ENCODE measurements at regions not wholly inside any gene's neighbourhood (a gene's known extent, or its start where the extent isn't known, plus 50 kb on each side); places are given as distances from the start of the nearest gene placed in this dataset.

DNA sequence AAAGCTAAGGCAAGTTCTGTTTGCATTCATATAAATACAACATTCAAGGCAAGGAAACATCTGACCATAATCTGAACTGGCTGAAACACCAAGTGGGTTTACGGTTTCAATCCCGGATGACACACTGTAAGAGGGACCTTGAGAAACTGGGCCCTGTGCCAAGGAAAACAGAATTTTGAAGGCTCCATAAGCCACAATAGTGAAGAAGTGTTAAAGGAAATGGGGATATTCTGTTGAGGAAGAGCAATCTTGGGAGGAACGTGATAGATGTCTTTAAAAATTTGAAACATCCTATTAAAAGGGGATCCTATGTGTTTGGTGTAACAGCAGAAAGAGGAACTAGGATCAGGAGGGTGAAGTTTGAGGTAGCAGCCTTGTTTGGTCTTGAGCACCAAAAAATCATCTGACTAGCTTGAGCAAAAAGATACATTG is 82.4 kb upstream of the TAB2 start:
- CTCF ChIA-PET (ENCODE audit: unreplicated experiment): no interaction called here
- DNase-seq (ENCODE audit: low spot score): peak; percentile 18
- no peaks in the 10 kb centered on the region for H3K79me2 ChIP-seq (ENCODE audit: insufficient read depth, low read depth, low read length)
- H3K9me2 ChIP-seq (ENCODE audit: insufficient read depth, low read length): no peaks in the 10 kb centered on the region
- intact Hi-C loops (cut with micrococcal nuclease; ENCODE audit: unreplicated experiment): no loop called here
- no peaks in the 10 kb centered on the region for H3K36me3 ChIP-seq (ENCODE audit: insufficient read depth, low read length)
- no peaks in the 10 kb centered on the region for H3K9me3 ChIP-seq (ENCODE audit: low read length)
- H3K4me1 ChIP-seq (ENCODE audit: insufficient read depth, low read length, poor library complexity, severe bottlenecking): peaks cover 11% of the 10 kb centered on the region
- H2AFZ ChIP-seq (ENCODE audit: low read length): no peak overlapping the region
- no peak for TF ChIP-seq EZH2phosphoT487 (IDR thresholded peaks at IDR 0.05; ENCODE audit: borderline replicate concordance, low read depth, low read length)
- TF ChIP-seq, protein P1, sequence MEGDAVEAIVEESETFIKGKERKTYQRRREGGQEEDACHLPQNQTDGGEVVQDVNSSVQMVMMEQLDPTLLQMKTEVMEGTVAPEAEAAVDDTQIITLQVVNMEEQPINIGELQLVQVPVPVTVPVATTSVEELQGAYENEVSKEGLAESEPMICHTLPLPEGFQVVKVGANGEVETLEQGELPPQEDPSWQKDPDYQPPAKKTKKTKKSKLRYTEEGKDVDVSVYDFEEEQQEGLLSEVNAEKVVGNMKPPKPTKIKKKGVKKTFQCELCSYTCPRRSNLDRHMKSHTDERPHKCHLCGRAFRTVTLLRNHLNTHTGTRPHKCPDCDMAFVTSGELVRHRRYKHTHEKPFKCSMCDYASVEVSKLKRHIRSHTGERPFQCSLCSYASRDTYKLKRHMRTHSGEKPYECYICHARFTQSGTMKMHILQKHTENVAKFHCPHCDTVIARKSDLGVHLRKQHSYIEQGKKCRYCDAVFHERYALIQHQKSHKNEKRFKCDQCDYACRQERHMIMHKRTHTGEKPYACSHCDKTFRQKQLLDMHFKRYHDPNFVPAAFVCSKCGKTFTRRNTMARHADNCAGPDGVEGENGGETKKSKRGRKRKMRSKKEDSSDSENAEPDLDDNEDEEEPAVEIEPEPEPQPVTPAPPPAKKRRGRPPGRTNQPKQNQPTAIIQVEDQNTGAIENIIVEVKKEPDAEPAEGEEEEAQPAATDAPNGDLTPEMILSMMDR (conservative IDR thresholded peaks at IDR 0.05; ENCODE audit: low read length): no peak
- no peak overlapping the region for H3K4me3 ChIP-seq (ENCODE audit: low read depth, low read length, poor library complexity, severe bottlenecking)
- BruUV-seq (replicated peaks): no TSS peak
- no peak overlapping the region for H3K4me2 ChIP-seq (ENCODE audit: low read length)
- no peak overlapping the region for H3K27ac ChIP-seq (ENCODE audit: low read depth, low read length, poor library complexity, severe bottlenecking)
- H4K20me1 ChIP-seq (ENCODE audit: insufficient read depth, low read length): no peaks in the 10 kb centered on the region
- POLR2A ChIA-PET: interaction anchor here (0.7 to 1.0 kb wide), 2 partner anchors 10 to 941 kb away, joined by 3 to 4 read pairs; no protein-coding TSS in a partner anchor

- no peak for DNase-seq (ENCODE audit: low spot score)
- no peak overlapping the region for H3K4me2 ChIP-seq (ENCODE audit: low read length)
- H4K20me1 ChIP-seq (ENCODE audit: insufficient read depth, low read length): no peaks in the 10 kb centered on the region
- ChIA-PET CTCF (ENCODE audit: unreplicated experiment) (no interaction called here), POLR2A (interaction anchor here (0.7 kb wide), 1 partner anchor 1304 kb away, joined by 3 read pairs; no protein-coding TSS in a partner anchor)
- BruUV-seq (replicated peaks): no TSS peak
- TF ChIP-seq, protein P1 (conservative IDR thresholded peaks at IDR 0.05; ENCODE audit: low read length): no peak
- no peak for TF ChIP-seq EZH2phosphoT487 (IDR thresholded peaks at IDR 0.05; ENCODE audit: borderline replicate concordance, low read depth, low read length)
- no peaks in the 10 kb centered on the region for H3K9me3 ChIP-seq (ENCODE audit: low read length)
- H3K79me2 ChIP-seq (ENCODE audit: insufficient read depth, low read depth, low read length): no peaks in the 10 kb centered on the region
- H3K4me3 ChIP-seq (ENCODE audit: low read depth, low read length, poor library complexity, severe bottlenecking): no peak overlapping the region
- no peak overlapping the region for H3K27ac ChIP-seq (ENCODE audit: low read depth, low read length, poor library complexity, severe bottlenecking)
- intact Hi-C loops (cut with micrococcal nuclease; ENCODE audit: unreplicated experiment): no loop called here
- H3K4me1 ChIP-seq (ENCODE audit: insufficient read depth, low read length, poor library complexity, severe bottlenecking): no peaks in the 10 kb centered on the region
- no peak overlapping the region for H2AFZ ChIP-seq (ENCODE audit: low read length)
- H3K36me3 ChIP-seq (ENCODE audit: insufficient read depth, low read length): no peaks in the 10 kb centered on the region
- no peaks in the 10 kb centered on the region for H3K9me2 ChIP-seq (ENCODE audit: insufficient read depth, low read length)
These were observed 80.9 kb upstream of the TAB2 start for GRCh38 chr6:149236589-149236988.

DNA sequence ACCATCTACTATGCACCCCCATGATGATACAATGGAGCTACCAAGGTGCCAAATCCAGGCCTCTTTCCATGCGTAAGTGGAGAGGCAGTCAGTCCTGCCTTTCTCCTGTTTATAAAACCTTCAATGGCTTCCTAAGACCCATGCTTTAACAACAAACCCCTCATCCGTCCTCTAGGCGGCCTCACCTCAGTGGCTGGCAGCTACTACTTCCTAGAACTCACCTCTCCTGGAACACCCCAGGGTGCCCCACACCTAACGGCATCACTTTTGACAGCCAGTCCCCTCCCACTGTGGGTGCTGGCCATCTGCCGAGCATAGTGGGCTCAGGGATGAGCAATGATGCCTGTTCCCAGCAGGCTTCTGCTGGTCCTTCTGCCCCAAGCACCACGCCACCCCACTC is 80.0 kb upstream of the TAB2 start:
- Histone ChIP-seq H3K4me3 (ENCODE audit: low read depth, low read length, poor library complexity, severe bottlenecking) (no peak overlapping the region), H3K9me3 (ENCODE audit: low read length) (no peaks in the 10 kb centered on the region), H3K36me3 (ENCODE audit: insufficient read depth, low read length) (no peaks in the 10 kb centered on the region), H3K27ac (ENCODE audit: low read depth, low read length, poor library complexity, severe bottlenecking) (no peak overlapping the region), H3K79me2 (ENCODE audit: insufficient read depth, low read depth, low read length) (no peaks in the 10 kb centered on the region), H4K20me1 (ENCODE audit: insufficient read depth, low read length) (no peaks in the 10 kb centered on the region), H3K4me1 (ENCODE audit: insufficient read depth, low read length, poor library complexity, severe bottlenecking) (no peaks in the 10 kb centered on the region), H2AFZ (ENCODE audit: low read length) (no peak overlapping the region), H3K9me2 (ENCODE audit: insufficient read depth, low read length) (no peaks in the 10 kb centered on the region), H3K4me2 (ENCODE audit: low read length) (no peak overlapping the region)
- no peak for DNase-seq (ENCODE audit: low spot score)
- BruUV-seq (replicated peaks): no TSS peak
- intact Hi-C loops (cut with micrococcal nuclease; ENCODE audit: unreplicated experiment): no loop called here
- ChIA-PET POLR2A (interaction anchor here (0.6 to 0.7 kb wide), 2 partner anchors 16 to 1305 kb away, joined by 3 read pairs; no protein-coding TSS in a partner anchor), CTCF (ENCODE audit: unreplicated experiment) (no interaction called here)
- TF ChIP-seq, protein P1 (conservative IDR thresholded peaks at IDR 0.05; ENCODE audit: low read length): 0 out of 2 replicates have a peak, but pooled peaks have one; percentile 33
- no peak for TF ChIP-seq EZH2phosphoT487 (IDR thresholded peaks at IDR 0.05; ENCODE audit: borderline replicate concordance, low read depth, low read length)

Data from OCI-LY7 (cell line).